NOMO-1 treated with dmso at 0.1 percent for 144 hours (cell line): ENCODE measurements at regions not wholly inside any gene's neighbourhood (a gene's known extent, or its start where the extent isn't known, plus 50 kb on each side); places are given as distances from the start of the nearest gene placed in this dataset.

ENCODE experiments used
- DNase-seq: peaks from one replicate; lab custom pipeline; 2025; ENCODE audit not compliant: unreplicated experiment; lab: John Stamatoyannopoulos, UW

DNA sequence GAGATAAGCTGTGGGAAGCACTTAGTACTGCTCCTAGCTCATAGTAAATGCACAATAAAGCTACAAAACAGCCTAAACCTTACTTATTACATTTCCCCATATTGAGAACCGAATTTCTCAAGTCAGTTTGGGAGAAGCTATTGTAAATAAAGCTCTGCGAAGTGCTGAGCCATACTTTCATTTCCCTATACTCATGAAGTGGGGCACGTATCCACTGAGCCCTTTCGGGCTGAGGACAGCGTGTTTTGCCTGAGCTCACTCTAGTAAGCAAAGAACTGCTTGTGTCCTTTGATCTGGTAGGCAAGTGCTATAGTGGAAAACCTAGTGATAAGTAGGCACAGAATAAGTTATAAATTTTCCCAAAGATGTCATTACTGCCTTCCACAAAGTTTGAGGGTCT lies 165.0 kb downstream of the RSL24D1 start:
- peak; percentile 66 for DNase-seq

DNA sequence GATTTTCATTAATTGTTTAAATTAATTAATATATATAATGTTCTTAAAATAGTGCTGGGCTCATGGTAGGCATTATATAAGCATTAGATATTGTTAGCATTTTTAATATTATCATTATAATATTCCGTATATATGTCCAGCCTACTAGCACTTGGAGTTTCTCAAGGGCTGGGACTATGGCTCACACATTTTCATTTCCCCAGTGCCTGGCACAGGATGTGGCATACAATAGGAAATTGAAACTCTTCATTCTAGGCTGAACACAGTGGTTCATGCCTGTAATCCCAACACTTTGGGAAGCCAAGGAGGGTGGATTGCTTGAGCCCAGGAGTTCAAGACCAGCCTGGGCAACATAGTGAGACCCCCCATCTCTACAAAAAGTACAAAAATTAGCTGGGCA lies 170.4 kb downstream of the RSL24D1 start:
- DNase-seq, result no peak

DNA sequence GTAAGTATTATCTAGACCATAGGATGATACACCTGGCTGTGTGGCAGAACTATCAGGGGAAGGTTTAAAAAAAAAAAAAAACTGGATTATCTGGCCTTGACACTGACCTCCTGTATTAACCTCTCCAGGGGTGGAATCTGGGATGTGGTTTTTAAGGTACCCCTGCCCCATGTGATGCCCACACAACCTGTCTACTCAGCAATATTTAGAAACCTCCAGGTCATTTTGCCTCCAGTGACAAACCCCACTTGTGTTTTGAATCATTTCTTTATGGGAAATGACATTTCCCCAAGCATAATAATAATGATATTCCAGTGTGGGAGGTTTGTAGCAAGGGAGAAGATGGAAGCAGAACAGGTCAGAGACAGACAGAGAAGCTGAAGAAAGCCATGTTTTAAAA lies 179.1 kb downstream of the RSL24D1 start:
- no peak for DNase-seq

DNA sequence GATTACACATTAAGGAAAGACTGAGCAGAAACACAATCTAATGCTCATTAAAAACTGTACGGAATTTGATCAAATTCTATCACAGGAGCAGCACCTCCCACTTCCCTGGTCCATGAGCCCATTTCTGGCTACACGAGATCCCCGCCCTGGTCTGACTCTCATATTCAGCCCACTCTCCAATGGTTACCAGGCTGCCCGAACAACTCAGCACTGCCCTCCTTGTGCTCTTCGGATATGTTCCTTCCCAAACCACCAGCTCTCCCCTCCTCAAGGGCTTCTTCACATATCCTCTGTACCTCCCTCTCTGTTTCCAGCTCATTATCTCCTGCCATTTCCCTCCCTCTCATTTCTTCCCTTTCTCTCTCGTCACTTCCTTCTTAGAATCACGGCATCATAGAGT lies 180.5 kb downstream of the RSL24D1 start:
- no peak for DNase-seq

DNA sequence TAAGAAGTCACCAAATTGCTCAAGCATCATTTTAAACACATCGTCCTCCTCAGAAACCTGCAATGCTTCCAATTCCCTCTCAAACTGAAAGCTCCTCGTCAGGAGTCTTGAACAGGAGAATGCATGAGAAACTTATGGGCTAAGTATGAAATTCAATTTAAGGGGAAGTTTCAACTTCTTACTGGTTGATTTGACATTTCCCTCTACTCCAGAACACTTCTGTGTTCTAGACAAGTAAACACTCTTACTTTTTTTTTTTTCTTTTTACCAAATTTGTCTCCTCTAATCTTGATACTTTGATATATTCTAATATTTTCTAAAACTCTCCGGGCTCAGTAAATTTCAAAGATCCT lies 181.7 kb downstream of the RSL24D1 start:
- no peak for DNase-seq

DNA sequence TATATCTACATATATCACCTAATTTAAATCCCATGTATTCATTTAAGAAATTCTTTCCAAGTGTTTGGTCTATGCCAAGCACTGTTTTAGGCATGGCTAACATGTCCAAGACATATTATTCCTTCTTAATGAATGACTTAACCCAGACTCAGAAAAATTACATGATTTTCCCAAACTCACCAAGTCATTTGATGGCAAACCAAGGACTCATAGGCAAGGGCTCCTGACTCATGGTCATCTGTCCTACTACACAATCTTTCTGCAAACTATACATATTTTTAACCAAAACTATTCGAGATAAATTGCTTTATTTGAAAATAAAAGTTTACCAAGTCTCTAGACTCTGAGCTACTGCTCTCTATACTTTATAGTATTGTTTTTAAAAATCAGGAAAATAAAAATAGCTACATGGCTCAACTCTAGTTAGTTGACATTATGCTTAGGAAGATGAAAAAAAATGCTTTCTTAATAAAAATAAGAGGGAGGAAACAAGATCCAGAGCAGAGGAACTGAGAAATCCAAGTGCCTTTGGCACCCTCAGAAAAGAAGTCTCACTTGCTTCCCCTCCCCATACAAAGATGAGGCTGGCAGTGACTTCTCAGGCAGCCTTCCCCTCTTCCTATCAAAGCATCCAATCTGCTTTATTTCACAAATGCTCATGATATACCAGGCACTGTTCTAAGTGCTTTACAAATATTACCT lies 182.2 kb downstream of the RSL24D1 start:
- no peak for DNase-seq

DNA sequence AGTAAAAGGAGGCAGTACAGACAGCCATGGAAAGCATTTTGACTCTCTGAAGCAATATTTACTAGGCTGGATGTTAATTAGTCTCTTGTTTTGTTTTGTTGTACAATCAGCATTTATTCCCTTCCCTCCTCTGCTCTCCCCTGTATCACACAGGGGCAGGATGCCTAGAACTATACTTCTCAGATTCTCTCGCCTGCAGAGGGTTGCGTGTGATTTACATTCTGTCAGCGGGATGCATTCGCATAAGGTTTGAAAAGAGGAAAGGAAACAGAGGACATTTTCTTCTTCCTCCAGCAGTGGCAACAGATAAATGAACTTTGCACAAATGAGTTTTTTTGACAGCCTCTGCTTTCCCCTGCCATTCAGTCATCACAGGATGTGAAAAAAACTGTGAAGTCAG lies 188.3 kb downstream of the RSL24D1 start:
- no peak for DNase-seq

DNA sequence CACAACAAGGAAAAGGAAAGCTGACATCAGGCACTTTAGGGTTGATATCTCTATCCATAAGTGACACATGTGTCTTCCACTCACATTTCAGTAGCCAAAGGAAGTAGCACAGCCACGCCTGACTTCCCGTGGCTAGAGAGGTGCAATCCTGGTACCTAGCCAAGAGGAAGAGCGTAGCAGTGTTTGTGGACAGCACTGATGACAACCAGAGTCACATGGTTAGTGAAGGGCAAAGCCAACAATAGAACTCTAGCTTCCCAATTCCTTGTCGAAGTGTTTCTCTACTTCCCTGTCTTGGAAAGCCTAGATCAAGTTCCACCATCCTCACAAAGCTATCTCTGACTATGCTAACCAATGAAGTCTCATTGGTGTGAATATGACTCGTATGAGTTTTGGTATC lies 189.2 kb downstream of the RSL24D1 start:
- no peak for DNase-seq

DNA sequence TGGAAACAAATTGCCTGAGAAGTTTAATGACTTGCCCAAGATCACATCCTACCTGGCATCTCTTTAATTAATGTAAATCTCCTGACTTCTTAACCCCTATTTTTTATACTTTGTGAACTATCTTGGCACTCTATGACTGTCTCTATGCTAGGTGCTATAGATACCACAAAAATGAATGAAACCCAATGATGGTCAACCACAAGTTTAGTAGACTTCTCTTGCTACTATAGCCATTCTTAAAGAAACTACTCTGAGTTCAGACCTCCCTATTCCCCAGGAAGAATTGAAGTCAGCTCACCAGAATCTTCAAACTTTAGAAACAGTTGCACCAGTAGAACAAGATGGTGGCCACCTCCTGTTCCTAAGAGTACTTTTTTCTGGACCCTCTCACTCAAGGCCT lies 191.1 kb downstream of the RSL24D1 start:
- DNase-seq, result no peak

DNA sequence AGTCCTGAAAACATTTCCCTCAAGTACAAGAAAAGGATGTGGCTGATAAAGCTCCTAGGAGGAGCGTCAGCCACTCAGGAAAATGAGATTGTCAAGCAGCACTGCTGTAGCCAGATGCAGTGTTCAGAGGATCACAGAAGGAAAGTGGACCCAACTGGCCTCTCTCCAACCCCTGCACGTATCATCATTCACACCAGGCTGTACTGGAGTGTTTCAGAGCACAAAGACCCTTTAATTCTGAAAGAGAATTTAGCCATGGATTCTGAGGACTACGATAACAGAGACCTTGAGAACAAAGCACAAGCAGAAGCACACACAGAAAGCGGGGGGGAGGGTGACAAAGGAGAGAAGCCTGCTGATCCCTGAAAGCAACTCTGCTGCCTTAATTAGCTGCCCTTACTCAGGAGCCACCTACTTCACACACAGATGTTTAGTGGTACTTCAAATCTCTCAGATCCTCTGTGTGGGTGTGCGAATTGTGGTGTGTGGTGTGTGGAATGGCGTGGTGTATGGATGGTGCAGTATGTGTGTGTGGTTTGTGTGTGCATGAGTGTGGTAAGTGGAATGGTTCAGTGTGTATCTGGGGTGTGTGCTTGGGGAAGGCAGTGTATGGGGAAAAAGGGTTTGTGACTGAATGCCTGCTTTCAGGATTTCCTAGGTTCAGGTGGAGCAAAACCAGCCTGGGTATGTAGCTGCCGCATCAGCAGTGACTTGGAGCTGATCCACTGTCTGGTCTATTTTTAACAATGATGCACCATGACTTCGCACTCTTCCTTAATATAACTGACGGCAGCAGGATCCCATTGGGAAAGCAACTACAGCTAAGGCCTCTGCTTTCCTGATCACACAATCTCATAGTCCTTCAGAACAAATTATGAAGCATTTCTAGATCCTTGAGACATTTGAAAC lies 192.5 kb downstream of the RSL24D1 start:
- DNase-seq, result no peak

DNA sequence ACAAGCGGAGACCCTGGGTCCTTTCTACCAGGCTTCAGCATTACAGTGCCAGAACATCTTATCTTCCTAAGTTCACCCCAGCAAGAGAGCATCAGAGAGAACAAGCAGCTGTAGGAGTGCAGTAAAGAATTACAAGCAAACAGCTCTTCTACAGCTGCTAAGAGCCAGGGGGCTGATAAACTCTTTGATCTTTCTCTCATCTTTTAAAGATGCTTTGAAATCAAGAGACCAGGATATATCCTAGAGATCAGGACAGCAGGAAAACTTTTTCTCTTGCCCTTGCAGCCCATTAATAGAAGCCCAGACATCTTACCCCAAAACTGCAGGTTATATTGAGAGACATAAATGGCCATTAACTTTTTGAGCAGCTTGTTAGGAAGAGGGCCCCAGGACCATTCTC lies 198.1 kb downstream of the RSL24D1 start:
- no peak for DNase-seq

DNA sequence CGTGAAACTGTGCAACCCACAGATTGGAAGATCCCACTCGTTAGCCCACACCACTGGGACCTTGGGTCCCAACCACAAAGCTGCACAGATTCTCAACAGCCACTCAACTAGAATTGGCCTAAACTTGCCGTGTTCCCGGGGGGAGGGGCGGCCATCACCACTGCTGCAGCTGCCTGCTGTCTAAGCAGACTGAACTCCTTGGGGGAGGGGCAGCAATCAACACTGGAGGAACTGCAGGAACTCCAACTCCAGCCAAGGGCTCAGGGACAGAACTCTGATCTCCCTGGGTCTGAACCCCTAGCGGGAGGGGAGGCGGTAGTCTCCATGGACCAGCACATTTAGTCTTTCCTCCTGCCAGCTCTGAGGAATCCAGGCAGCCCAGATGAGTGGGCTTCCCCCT lies 205.9 kb downstream of the RSL24D1 start:
- no peak for DNase-seq

DNA sequence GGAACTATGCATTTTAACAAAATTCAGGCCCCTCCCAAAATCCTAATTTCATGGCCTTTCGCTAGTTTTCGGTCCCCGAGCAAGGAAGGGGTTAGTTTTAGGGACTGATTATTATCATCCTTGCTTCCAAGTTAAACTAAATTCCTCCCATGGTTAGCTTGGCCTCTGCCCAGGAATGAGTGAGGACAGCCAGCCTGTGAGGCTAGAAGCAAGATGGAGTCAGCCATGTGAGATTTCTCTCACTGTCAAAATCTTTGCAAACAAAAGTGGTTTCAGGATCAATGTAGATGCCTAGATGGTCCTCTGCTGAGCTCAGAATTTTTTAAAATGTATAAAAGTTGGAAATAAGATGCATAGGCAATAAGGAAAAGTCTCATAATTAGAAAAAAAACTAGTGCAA lies 208.9 kb downstream of the RSL24D1 start:
- DNase-seq, result no peak

DNA sequence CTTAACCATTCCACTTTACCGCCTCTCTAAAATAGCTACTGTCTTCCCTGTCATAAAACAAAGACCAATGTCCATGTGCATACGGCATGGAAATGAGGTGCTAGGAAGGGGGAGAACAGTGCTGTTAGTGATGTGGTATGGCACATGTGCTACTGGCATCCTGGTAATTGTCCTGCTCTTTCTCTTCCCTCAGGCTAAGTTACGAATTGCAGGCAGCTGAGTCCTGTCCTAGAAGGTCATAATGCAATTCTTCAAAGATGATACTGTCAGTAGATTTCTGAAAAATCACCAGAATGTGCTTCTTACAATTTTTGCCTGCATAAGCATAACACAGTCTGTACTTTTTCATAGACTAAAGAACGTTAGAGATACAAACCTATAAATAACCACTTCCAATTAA lies 216.8 kb downstream of the RSL24D1 start:
- no peak for DNase-seq

DNA sequence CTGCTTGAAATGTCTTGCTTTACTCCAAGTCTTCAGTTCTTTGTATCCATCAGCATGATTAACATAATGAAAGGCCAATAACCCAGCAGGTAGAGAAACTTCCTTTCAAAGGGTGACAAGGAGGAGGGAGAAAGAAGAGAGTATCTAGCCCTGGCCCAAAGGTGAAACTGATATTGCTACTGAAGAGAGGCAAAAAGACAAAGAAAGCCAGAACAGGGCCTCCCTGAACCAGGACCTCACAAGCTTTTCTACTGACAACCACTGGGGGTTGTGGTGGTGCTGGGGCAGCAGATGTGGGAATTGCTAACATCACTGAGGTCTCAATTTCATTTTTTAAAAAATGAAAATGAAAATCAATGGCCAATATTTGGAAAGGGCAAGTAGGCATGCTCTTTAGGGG lies 234.1 kb downstream of the RSL24D1 start:
- DNase-seq, result no peak

DNA sequence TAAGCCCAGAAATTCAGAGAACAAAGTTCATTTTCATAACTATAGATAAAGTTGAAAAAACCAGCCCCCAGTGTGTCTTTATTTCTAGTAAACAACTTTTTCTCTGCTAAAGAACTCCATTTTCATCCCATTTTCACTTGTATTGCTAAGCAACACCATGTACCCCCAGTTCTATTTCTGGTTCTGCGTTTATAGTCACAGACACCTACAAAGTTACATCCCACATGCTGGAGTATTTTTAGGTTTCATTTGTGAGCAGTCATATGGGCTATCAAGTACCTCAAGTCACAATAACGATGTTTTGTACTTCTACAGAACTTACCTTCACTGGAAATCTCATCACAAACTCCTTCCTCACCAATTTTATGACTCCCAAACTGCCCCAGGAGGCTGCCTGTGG lies 236.5 kb downstream of the RSL24D1 start:
- no peak for DNase-seq

DNA sequence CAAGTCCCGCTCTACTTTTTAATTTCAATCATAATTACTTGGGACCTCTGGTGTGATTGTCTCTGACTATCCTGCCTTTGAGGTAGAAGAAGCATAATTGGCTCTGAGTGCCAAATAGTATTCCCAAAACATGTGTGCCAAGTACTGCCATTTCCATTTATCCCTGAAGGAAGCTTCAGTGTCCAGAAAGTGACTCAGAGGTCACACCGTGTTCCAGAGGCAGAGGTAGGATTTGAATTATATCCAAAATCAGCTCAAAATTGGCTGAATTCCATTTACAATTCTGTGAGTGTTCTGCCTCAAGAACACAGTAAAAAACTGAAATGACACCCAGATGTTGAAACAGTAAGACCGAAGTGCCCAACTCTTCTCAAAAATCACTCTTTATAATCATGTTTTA lies 255.3 kb downstream of the RSL24D1 start:
- DNase-seq, result no peak

DNA sequence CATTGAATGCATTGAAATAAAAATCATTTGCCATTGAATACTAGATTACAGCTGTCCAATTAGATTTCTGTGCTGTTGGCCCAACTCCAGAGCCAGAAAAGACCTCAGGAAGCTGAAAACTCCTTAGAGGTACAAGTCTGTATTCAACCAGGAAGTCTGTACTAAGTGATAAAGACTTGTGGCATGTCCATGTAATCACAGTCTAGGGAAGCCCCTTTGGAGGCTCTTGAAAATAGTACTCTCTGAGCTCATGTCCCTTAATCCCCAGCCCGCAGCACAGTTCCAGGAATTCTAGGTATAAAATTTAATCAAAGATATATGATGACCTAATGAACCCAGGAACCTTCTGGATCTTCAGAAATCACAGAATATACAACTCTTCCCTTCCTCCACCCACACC lies 279.4 kb downstream of the RSL24D1 start:
- DNase-seq, result no peak

DNA sequence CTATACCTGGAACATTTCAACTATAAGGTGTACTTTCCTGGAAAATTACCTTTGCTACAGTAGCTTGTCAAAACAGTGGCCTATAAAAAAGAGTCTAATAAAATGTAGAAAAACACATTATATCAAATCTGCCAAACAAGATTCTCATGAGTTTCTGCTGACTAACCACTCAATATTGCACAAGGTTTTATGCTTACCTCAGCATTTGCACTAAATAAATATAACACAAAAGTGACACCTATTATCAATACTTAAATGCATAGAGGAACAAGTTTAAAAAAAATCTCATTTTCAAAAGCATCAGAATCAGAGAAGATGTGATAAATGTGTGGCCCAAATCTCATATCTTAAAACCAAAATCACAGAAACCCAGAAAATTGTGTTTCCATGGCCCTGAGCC lies 281.4 kb downstream of the RSL24D1 start:
- no peak for DNase-seq

DNA sequence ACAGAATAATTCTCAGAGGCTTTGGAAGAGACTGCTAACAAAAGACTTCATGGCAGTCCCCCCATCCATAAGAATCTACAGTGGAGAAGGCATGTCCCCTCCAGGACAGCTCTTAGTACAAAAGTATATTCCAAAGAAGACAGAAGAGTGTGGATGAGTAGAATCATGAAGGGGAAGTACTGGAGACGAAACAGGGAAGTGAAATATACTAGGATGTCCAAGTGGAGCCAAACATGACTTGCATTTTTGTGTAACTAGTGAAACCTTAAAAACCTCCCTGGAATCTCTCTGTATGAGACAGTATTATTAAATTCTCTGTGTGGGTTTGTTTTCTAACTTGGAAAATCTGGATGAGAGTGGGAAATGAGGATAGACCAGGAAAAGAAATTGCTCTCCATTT lies 312.4 kb downstream of the RSL24D1 start:
- DNase-seq, result peak; percentile 42

DNA sequence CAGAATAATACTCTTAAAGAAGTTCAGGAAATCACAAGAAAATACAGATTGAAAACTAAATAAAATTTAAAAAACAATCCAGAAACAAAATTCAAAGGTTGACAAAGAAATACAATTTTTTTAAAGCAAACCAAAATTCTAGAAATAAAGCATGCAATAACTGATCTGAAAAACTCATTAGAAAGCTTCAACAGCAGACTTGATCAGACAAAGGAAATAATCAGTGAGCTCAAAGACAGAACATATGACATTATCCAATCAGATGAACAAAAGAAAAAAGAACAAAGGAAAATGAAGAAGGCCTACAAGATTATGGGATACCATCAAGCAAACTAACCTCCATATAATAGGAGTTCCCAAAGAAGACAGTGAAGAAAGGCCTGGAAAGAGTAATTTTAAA lies 336.8 kb downstream of the RSL24D1 start:
- no peak for DNase-seq

DNA sequence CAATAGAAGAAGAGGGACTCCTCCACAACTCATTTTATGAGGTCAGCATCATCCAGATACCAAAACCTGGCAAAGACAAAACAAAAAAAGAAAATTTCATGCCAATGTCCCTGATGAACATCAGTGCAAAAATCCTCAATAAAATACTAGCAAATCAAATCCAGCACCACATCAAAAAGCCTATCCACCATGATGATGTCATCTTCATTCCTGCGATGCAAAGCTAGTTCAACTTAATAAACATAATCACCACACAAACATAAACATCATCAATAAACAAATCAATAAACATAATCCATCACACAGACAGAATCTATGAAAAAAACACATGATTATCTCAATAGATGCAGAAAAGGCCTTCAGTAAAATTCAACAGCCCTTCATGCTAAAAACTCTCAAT lies 342.1 kb downstream of the RSL24D1 start:
- DNase-seq, result no peak

DNA sequence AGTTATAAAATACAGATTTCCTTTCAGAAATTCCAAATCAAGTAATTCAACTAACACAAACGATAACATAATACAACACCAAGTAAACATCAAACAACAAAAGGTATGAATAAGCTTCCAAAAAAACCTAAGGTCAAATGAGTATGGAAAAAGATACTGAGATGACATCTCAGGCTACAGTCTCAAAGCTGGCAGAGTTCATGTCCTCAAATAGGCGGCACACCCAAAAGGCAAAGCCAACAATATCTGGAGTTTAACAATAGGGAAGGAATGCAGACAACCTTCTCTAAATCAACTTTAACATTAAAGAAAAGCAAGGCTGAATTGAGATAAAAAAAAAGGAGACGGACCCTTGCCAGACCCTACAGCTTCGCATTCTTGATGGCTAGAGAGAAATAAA lies 346.6 kb downstream of the RSL24D1 start:
- DNase-seq, result no peak
